ENCODE measurements at regions not wholly inside any gene's neighbourhood (a gene's known extent, or its start where the extent isn't known, plus 50 kb on each side); places are given as distances from the start of the nearest gene placed in this dataset.

DNA sequence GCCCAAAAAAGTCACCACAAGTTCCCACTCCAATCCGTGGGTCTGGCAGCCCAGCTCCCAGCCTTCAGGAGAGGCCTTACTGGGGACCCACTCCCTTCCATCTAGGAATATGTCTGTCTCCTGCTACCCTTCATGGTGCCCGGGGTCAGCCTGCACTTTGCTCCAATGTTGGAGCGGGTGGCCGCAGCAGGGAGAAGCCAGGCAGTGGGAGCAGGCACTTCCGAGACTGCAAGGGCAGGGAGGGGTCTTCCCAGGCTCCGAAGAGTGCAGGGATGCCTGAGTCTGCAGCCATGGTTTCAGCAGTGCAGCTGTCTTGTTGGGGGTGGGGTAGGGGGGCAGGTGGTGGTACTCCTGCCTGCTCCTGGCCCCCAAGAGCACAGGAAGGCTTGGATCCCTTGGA, 1616.2 kb downstream of the SLITRK5 start:
- DNase-seq (ENCODE audit: extremely low read depth in 1 of 4, low spot score in 3 of 4) = no peak
- FAIRE-seq = no peak
- no peaks in the 10 kb centered on the region for H3K36me3 ChIP-seq (ENCODE audit: control insufficient read depth, insufficient read depth, low read length)
- H3K79me2 ChIP-seq (ENCODE audit: control insufficient read depth, insufficient read depth, low read length) = no peaks in the 10 kb centered on the region
- H3K9me3 ChIP-seq (replicated peaks; ENCODE audit: control insufficient read depth, insufficient read depth, low read depth, low read length) = no peaks in the 10 kb centered on the region
- no peak overlapping the region for H2AFZ ChIP-seq (ENCODE audit: low read depth, low read length)
- BruUV-seq (replicated peaks) = no TSS peak
- no peak overlapping the region for H3K4me3 ChIP-seq
- POLR2A ChIA-PET = no interaction called here
- H3K9ac ChIP-seq (ENCODE audit: insufficient read depth in 1 of 2, low read depth in 2 of 2, low read length in 2 of 2) = no peak overlapping the region
- TF ChIP-seq CREM (IDR thresholded peaks at IDR 0.05; ENCODE audit: low read depth) (no peak), ZNF143 (CRISPR knock-in tag; IDR thresholded peaks at IDR 0.05) (no peak), HOXB6 (CRISPR knock-in tag; IDR thresholded peaks at IDR 0.05; ENCODE audit: borderline replicate concordance) (no peak), ZBTB49 (CRISPR knock-in tag; IDR thresholded peaks at IDR 0.05; ENCODE audit: borderline replicate concordance) (no peak), ATF2 (CRISPR knock-in tag; IDR thresholded peaks at IDR 0.05) (no peak)
- no peaks in the 10 kb centered on the region for H3K9me1 ChIP-seq (ENCODE audit: control insufficient read depth, insufficient read depth, low read length)
- no peaks in the 10 kb centered on the region for H3K27me3 ChIP-seq (ENCODE audit: control insufficient read depth in 2 of 2, insufficient read depth in 2 of 2, low read length in 2 of 2)
- no peaks in the 10 kb centered on the region for H3K4me1 ChIP-seq (replicated peaks in 1 of 2; ENCODE audit: control insufficient read depth in 2 of 2, insufficient read depth in 2 of 2, low read length in 2 of 2)
- no peak for ATAC-seq
- 0% methylated on average over 1 of the region's 6 CpGs for WGBS (ENCODE audit: insufficient coverage, low coverage, missing lambda C conversion rate)
- in situ Hi-C loops (cut with MboI) = no loop called here
- H3K4me2 ChIP-seq (ENCODE audit: insufficient read depth, low read length) = no peak overlapping the region
- CTCF ChIA-PET (ENCODE audit: low intra/inter-chr PET ratio) = no interaction called here
- no peak overlapping the region for H3K27ac ChIP-seq (ENCODE audit: extremely low read depth, low read depth, low read length)
- intact Hi-C loops (cut with micrococcal nuclease) = no loop called here
- H4K20me1 ChIP-seq (replicated peaks; ENCODE audit: control insufficient read depth, insufficient read depth, low read length) = no peaks in the 10 kb centered on the region

Data from K562 (cell line).